Occipital lobe (tissue), 1 donor: ENCODE measurements at regions not wholly inside any gene's neighbourhood (a gene's known extent, or its start where the extent isn't known, plus 50 kb on each side); places are given as distances from the start of the nearest gene placed in this dataset.
"Not testable (repeated sequence)": the region's sequence is repeated elsewhere in the genome, so short reads cannot be mapped to it uniquely, and the experiment has no call there.

Source experiments
- DNase-seq: peaks from one replicate; lab custom pipeline; 2025; lab: John Stamatoyannopoulos, UW

DNA sequence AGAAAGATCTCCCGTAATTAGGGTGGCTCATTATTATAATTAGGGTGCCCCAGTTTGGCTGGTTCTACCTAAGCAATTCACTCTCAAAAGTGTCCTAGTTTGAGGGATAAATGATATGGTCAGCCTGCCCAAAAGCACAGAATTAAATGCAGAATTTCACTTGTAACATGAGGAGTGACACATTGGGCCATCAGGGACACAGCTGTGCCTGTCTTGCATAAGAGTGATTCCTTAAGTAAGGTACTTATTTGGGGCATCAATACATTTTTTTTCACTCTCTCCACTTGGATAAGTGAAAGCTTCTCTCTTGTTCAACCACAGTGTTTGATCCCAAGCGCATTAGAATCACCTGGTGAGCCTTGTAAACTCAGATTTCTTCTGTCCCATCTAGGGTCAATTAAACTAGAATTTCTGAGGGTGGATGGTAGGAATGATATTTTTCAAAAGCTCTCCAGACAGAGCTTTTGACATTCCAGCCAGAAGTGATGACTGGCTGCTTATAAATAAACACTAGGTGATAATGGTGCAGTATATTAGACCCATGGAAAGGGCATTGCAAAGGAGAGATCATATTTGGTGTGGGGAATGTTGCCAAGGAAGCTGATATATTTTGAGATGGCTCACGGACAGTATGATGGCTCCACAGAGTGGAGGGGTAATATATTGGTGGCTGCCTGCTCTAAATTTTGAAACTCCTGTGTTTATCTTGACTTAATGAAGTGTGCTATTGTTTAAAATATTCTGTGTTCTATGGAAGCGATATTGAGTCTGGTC is 458.1 kb upstream of the RASGRP1 start:
- DNase-seq, result no peak

DNA sequence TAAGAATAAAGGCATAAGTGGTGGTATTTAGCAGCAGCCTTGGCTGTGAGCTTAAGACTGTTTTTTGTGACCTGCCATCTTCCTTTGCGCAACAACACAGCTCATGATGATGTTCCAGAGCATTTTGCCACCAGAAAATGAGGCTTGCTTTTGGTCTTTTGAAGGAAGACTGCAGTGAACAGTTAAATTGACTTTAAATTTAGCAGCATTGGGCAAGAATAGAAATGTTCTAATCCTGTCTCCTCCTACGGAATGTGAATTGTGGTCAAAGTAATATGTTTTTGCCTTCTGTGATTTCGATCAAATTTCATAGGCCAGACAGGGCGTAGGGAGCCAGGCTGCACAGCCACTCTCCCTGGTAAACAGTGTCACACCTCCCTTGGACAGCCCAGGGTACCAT is 460.7 kb upstream of the RASGRP1 start:
- DNase-seq, result no peak

DNA sequence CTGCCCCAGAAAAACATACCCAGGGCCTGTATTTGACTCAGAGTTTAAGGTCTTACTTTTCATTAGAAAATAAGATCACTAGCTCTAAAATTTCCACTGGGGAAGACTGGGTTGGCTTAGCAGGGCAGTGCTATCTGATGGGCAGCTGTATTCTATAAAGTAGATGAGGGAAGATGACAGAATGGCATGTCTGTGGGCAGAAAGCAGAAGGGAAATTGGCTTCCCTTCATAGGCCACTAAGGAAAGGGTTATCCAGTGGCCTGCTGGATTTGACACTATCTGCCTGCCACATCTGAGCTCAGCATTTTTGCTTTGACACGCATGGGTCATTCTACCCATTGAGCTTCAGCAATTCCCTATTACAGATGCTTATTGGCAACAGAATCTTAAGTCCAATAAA is 461.3 kb upstream of the RASGRP1 start:
- DNase-seq, result no peak

DNA sequence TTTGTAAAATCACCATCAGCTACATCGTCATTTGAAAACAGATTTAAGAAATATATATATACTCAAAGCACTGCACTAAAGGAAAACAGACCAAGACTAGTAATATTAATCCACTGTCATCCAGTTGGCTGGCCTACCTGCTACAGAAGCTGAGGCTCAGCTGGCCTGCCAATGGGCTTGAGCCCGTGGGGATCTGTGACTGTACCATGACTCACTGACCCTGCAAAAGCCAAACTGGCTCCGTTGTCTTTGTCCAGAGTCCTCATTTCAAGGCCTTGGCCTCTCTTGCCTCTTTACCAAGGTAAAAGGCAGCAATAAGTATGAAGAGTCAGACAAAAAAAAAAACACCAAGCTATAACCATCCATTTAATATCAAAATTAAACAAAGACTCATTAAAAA is 463.5 kb upstream of the RASGRP1 start:
- DNase-seq, result no peak

DNA sequence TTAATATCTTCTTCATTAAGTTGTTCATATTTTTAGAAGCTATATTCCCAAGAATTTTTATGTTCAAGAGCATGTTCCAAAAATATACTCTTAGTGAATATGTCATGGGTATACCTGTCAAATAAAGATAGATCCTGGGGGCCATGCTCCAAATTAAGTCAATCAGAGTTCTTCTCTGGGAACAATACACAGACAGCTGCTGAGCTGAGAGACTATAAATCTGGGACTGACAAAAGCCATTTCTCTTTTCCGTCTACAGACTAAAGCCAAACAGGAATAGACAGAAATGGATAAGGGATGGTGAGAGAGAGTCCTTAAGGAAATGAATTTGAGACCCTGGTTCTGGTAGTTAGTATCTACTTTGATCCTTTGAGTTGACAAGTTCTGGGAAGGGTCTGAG is 465.1 kb upstream of the RASGRP1 start:
- DNase-seq, result no peak

DNA sequence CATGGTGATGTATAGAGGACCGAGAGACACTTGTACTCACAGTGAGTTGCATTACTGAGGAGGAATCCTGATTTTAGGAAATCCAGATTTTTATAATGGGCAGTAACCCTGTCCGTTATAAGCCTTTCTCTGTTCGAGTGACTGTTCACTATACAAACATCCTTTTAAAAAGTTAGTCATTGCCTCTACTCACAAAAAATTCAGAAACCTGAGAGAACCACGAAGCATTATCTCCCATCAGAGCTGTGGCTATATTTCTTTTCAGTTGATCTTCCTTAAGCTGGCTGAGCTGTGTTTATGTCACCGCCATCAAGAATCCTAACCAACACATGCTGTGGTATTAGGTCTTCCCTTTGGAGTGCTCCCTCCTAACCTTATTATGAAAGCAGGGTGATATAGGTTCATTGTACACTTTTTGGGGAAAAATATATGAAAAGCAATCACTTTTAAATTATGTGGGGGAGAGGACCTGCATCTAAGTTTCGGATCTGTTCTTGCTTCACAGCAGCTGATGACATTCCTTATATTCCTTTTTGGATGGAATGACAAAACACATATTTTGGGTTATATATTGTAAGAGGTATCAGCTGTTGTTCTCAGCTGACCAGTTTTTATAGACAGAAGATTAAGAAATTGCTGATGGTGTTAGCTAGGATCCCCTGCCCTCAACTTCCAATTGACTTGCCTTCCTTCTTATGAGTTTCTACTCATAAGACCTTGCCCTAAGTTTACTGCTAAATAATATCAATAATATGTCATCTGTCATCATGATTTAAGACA is 465.9 kb upstream of the RASGRP1 start:
- no peak for DNase-seq

DNA sequence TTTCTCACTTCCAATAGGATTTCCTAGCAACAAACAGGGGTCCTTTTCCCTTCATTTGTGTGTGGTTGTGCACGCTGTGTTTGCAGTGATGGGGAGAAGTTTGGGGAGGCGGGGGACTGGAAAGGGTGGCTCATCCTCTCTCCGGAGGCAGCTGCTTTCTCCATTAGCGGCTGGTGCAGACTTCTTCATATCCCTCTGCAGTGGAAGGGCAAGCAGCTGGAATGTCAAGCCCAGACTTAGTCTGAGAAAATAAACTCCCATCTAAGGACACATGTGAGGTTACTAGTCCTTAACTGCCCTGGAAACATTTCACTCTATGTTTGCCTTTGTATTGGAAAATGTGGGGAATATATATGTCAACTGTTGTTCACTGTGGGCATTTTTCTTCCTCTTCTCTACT is 467.0 kb upstream of the RASGRP1 start:
- no peak for DNase-seq

DNA sequence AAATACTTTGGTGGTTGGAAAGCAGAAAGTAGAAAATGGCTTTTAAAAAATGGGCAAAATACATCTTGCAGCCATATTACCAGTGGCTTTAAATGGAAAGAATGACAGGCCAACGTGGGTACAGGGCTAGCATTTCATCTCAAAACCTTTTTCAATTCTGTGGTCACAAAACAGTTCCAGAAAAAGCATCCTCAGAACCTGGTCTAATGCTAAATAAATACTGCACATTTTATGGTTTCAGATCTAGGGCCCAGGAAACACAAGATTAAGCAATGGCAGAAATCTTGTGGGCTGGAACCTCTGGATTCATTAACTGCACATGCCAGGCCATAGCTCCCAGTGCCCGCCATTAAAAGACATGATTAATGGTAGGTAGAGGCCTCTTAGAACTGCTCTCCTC is 470.2 kb upstream of the RASGRP1 start:
- DNase-seq, result no peak

DNA sequence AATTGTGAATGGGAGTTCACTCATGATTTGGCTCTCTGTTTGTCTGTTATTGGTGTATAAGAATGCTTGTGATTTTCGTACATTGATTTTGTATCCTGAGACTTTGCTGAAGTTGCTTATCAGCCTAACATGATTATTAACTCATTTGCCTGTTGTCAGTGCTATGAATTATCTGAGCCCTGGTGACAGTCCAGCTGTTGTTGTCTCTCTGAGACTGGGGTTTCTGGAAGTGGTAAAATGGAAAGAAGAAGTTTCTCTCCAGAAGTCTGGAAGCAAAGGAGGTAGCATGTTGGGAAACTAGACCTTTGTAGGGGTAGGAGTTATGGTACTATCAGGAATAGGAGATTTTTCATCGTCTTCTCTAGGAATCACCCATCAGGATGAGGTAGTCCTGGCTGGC is 473.0 kb upstream of the RASGRP1 start:
- DNase-seq, result not testable (repeated sequence)

DNA sequence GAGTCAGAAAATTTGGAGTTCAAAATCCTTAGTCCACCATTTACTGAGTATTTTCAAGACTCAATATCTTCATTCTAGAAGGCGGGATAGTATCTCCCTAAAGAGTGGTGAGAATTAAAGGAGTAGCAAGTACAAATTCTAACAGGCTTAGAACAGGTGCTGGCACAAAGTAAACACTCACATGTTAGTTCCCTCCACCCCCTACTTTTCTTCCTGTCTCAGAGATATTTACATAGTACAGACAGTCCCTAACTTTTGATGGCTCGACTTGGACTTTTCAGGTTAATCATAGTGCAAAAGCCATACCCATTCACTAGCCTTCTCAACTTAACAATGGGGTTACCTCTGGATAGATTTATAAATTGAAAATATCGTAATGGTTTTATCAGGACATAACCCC is 476.2 kb upstream of the RASGRP1 start:
- no peak for DNase-seq

DNA sequence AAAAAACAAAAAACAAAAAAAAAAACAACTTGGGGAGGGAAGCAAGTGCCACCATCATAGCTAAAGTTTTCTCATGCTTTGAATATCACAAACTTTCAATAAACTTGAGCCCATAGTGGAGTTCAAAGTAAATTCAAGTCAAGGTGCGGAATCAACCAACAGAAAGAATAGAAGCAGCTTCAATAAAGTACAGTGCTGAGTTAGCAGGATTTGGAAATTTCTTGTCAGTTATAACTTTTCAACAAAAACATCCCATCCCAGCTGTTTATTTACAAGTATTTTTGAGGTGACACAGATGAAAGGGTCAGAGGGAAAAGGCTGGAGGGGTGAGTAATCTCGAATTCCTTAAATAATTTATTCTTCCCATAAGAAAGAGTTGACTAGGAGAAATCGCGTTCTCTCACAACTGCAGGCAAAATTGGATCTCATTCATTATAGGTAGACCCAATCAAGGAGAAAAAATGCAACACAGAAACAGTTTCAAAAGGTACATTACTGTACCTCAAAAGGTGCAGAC is 477.4 kb upstream of the RASGRP1 start:
- DNase-seq, result no peak

DNA sequence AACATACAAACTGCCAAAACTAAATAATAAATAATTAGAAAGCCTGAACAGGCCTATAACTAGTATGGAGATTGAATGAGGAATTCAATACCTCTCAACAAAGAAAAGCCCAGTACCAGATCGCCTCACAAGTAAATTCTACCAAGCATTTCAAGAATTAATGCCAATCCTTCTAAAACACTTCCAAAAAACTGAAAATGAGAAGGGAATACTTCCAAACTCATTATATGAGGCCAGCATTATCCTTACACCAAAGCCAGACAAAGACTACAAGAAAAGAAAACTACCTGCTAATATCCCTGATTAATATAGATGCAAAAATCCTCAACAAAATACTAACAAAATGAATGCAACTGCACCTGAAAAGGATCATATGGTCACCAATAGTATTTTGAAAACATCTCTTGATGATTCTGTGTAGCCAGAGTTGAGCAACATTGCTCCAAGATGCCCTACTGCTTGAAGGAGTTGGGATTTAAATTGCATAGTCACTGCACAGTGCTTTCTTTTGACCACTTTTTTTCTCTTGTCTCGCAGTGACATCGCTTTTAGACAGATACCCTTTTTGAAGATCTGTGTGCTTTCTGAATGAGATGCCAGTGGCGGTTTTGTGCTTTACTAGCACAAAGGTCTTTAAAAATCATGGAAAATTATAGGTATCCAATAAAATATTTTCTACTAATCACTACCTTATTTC is 487.2 kb upstream of the RASGRP1 start:
- no peak for DNase-seq

DNA sequence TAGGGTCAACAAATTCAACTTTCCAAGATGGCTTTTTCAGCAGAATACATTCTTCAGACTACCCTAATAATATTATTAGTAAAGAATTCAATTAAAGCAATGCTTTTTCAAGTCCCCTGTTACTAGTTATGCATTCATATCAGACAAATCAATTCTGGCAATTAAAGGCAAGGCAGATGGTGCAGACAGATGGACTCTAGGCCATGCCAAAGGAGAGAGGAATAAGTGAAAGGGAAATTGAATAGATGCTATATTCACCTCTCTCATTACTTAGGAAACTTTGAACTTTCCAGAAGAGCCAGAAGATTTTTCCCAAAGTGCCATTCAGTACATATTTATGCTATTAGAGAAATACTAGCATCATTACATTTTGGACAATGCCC is 487.7 kb upstream of the RASGRP1 start:
- no peak for DNase-seq

DNA sequence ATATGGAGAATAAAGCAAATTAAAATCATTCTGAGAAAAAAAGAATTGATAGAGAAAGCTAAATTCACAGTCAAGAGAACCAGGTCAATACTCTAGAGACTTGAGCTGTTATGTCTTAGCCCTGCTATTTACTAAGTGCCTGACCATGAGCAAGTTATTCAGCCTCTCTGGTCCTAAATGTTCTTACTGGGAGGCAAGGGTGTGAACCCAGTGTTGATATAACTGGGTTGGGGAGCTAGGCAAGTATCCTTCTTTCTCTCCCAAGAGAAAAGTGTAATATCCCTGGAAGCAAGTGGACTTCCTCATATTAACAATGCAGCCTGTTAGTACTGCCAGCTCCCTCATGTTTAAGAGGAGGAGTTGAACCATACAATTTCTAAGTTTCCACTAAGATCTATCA is 488.9 kb upstream of the RASGRP1 start:
- DNase-seq, result no peak

DNA sequence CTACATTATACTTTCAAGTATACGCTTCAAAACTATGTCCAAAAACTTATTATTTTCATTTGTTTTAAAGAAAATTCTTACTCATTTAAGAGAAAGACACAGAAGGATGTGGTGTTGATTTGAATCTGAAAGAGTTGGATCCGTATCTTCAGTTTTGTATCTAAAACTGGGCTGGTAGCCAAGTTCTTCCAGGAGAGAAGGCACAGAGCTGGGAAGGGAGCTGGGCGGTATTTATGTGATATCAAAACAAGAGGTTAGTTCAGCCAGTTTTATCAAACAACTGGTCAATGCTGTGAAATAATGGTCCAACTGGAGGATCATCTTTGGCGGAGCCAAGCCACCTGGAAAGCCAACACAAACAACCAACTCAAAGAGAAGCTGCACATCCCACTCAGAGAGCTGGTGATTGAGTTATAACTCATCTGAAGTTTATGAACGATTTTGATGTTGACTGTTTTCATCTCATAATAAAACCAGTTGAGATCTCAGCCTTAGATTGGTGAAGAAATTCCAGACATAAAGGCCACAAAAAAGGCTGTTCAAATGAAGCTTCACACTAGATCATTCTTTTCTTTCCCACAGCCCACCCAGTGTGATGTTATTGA is 489.6 kb upstream of the RASGRP1 start:
- no peak for DNase-seq

DNA sequence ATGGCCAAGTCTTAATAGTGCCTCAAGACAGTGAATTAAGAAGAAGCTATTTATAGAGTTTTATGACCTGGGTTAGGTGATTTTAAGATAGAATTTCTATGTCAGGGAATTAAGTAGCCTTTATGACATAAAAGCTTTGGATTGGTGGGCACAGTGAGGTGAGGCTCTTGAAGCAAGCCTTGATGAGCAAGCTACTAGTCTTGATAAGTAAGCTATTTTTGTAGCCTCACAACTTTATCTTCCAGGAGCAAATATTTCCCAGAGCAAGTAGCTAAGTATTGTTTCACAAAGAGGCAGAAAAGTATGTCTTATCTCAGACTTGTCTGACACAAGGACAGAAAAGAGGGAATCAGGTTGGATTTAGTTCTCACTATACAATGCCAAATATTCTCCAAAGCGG is 491.7 kb upstream of the RASGRP1 start:
- DNase-seq, result no peak

DNA sequence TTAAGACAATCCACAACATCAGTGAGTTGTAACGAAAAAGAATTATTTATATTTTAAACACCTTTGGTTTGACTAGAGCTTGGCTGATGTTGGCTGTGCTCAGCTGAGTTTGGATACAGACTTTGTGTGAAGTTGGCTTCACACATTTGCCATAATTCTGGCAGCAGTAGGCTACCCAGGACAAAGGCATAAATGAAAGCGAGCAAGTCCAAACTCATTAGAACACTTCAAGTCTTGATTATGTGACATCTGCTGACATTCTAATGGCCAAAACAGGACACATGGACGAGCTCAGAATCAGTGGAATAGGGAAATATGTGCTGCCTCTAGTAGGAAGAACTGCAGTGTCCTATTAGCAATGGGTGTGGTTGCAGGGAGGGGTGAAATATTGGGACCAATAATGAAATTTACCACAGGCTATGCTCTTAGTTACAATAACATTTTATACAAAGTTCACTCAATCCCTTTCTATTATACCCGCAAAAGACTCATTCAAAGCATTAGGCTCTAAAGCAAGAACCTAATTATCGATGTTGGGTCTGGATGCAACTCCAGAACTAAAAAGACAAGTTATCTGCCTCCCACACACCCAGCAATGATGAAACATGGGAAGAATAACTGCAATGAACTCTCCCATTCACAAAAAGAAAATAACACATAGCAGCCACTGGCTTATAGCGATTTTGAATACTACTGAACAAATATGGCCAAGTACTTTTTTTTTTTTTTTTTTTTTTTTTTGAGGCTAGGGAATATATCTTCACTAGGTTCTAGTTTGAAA is 493.9 kb upstream of the RASGRP1 start:
- DNase-seq, result no peak

DNA sequence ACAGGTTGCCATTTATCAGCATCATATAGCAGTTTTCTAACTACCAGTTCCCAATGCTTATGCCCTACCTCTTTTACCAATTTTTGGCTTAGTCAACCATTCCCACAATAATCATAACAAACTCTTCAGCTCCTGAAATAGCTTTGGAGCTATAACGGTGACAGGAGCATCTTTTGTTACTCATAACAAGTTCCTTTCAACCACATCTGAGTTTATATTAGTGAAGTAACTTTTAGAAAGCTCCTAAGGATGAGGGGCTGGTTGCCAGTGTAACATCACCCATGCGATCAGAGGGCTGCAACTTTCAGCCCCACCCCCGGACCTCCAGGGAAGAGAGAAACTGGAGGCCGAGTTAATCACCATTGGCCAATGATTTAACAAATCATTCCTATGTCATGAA is 495.3 kb upstream of the RASGRP1 start:
- no peak for DNase-seq

DNA sequence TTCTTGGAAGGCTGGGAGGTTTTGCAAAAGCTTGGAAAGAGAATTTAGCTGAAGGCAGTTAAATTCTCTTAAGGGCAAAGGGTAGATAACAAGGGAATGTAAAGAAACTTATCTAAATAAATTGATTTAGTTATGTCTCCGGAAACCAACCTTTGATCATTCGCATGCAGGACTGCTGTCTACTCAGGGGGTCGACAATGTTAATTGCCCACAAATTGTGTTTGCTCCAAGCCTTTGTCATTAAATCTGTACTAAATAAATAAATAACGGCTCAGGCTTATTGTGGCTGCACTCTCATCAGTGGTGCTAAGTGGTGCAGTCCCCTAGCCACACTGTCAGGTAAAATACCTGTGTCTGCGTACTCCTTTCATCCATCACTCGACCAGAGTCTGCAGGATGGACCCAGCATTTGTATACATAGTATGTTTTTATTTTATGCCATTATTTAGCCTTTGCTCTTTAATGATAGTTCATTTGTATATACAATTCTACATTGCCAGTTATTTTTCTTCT is 497.4 kb upstream of the RASGRP1 start:
- no peak for DNase-seq

DNA sequence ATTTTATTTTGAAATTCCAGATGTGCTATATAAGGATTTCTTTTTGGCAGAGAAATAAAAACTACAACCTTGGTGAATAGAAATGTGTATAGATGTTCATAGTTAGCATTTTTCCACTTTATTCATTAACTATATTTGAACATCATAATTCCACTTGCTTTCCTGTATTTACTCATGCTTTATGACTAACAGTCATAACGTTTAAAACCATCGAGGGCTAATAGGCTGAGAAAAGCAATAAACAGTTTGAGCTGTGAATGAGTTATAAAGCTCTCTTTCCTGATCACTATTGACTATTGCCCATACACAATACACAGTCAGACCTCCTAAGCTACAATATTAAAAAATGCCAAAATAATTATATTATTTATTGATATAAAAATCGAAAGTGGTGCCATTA is 502.1 kb upstream of the RASGRP1 start:
- no peak for DNase-seq
